Immature natural killer cell (primary cell): ENCODE measurements at regions not wholly inside any gene's neighbourhood (a gene's known extent, or its start where the extent isn't known, plus 50 kb on each side); places are given as distances from the start of the nearest gene placed in this dataset.
"Not testable (repeated sequence)": the region's sequence is repeated elsewhere in the genome, so short reads cannot be mapped to it uniquely, and the experiment has no call there.

Source experiments
- DNase-seq, 3 donors: peaks; one replicate each; pipeline ENCODE4 v3.0.0; 2022; ENCODE audit warnings: mixed read lengths in 1 of 3
- H3K27ac Mint-ChIP-seq, 6 donors: one replicate each; pipeline ENCODE4 v1.8.0; 2020; ENCODE audit warnings: mixed read lengths in 6 of 6, mild to moderate bottlenecking in 5 of 6, inconsistent platforms in 4 of 6, moderate library complexity in 3 of 6
- H3K27me3 Mint-ChIP-seq, 3 donors: one replicate each; pipeline ENCODE4 v1.8.0; 2020 to 2021; ENCODE audit warnings: low read depth in 3 of 3, mild to moderate bottlenecking in 3 of 3, mixed read lengths in 3 of 3, moderate library complexity in 3 of 3, inconsistent platforms in 1 of 3
- H3K36me3 Mint-ChIP-seq, 3 donors: one replicate each; pipeline ENCODE4 v1.8.0; 2020; ENCODE audit warnings: mixed read lengths in 3 of 3, inconsistent platforms in 2 of 3, mild to moderate bottlenecking in 2 of 3
- H3K4me1 Mint-ChIP-seq, 2 donors: one replicate each; pipeline ENCODE4 v1.8.0; 2020; ENCODE audit warnings: inconsistent platforms in 2 of 2, mild to moderate bottlenecking in 2 of 2, mixed read lengths in 2 of 2, moderate library complexity in 1 of 2
- H3K4me3 Mint-ChIP-seq, 5 donors: one replicate each; pipeline ENCODE4 v1.8.0; 2020; ENCODE audit warnings: mild to moderate bottlenecking in 5 of 5, mixed read lengths in 5 of 5, inconsistent platforms in 3 of 5, moderate library complexity in 3 of 5
- H3K9me3 Mint-ChIP-seq, 6 donors: one replicate each; pipeline ENCODE4 v1.8.0; 2020; ENCODE audit warnings: mild to moderate bottlenecking in 6 of 6, mixed read lengths in 6 of 6, inconsistent platforms in 4 of 6, moderate library complexity in 3 of 6

- not testable (repeated sequence) for H3K4me3 Mint-ChIP-seq, H3K36me3 Mint-ChIP-seq, H3K4me1 Mint-ChIP-seq, H3K27me3 Mint-ChIP-seq, H3K27ac Mint-ChIP-seq, DNase-seq
- peaks cover 2 to 13% (median 4%) of the 10 kb centered on the region in 6 donors for H3K9me3 Mint-ChIP-seq
Observed at GRCh38 chr7:125258876-125259417, 329.3 kb upstream of the POT1 start.

GRCh38 chr7:125257617-125258016, 328.0 kb upstream of the POT1 start:
- H3K27ac Mint-ChIP-seq = no peak overlapping the region
- H3K4me3 Mint-ChIP-seq = no peak overlapping the region
- DNase-seq = no peak
- peaks cover 0 to 4% (median 0%) of the 10 kb centered on the region in 3 donors for H3K36me3 Mint-ChIP-seq
- peaks cover 0 to 4% (median 0%) of the 10 kb centered on the region in 3 donors for H3K27me3 Mint-ChIP-seq
- H3K4me1 Mint-ChIP-seq = no peaks in the 10 kb centered on the region
- H3K9me3 Mint-ChIP-seq = peaks cover 0 to 13% (median 3%) of the 10 kb centered on the region in 6 donors

- Mint-ChIP-seq H3K4me3 (no peak overlapping the region), H3K4me1 (no peaks in the 10 kb centered on the region), H3K9me3 (peaks cover 0 to 15% (median 3%) of the 10 kb centered on the region in 6 donors), H3K27me3 (peaks cover 0 to 2% (median 0%) of the 10 kb centered on the region in 3 donors), H3K27ac (no peak overlapping the region), H3K36me3 (peaks cover 0 to 3% (median 0%) of the 10 kb centered on the region in 3 donors)
- DNase-seq = no peak
Observed at GRCh38 chr7:125256446-125256845, 326.8 kb upstream of the POT1 start.

GRCh38 chr7:125255810-125256209, 326.2 kb upstream of the POT1 start:
- H3K27me3 Mint-ChIP-seq = peaks cover 0 to 2% (median 0%) of the 10 kb centered on the region in 3 donors
- H3K36me3 Mint-ChIP-seq = no peaks in the 10 kb centered on the region
- no peak for DNase-seq
- H3K4me1 Mint-ChIP-seq = no peaks in the 10 kb centered on the region
- no peak overlapping the region for H3K27ac Mint-ChIP-seq
- H3K4me3 Mint-ChIP-seq = no peak overlapping the region
- H3K9me3 Mint-ChIP-seq = peaks cover 0 to 10% (median under 1%) of the 10 kb centered on the region in 6 donors

GRCh38 chr7:125254566-125254965, 324.9 kb upstream of the POT1 start:
- H3K27ac Mint-ChIP-seq = no peak overlapping the region
- H3K36me3 Mint-ChIP-seq = no peaks in the 10 kb centered on the region

GRCh38 chr7:125253452-125254190, 324.0 kb upstream of the POT1 start:
- no peak for DNase-seq
- no peak overlapping the region for H3K27ac Mint-ChIP-seq
- no peaks in the 10 kb centered on the region for H3K36me3 Mint-ChIP-seq
- H3K27me3 Mint-ChIP-seq = peaks cover 0 to 2% (median 0%) of the 10 kb centered on the region in 3 donors
- H3K9me3 Mint-ChIP-seq = peaks cover 0 to 4% (median 0%) of the 10 kb centered on the region in 6 donors
- H3K4me1 Mint-ChIP-seq = no peaks in the 10 kb centered on the region
- no peak overlapping the region for H3K4me3 Mint-ChIP-seq

More at GRCh38 chr7:125254566-125254965, 324.9 kb upstream of the POT1 start:
- no peaks in the 10 kb centered on the region for H3K4me1 Mint-ChIP-seq
- H3K27me3 Mint-ChIP-seq = peaks cover 0 to 2% (median 0%) of the 10 kb centered on the region in 3 donors
- H3K9me3 Mint-ChIP-seq = peaks cover 0 to 7% (median 0%) of the 10 kb centered on the region in 6 donors
- DNase-seq = no peak
- H3K4me3 Mint-ChIP-seq = no peak overlapping the region

GRCh38 chr7:125247514-125248098, 318.0 kb upstream of the POT1 start:
- Mint-ChIP-seq H3K4me3 (no peak overlapping the region), H3K27me3 (peaks cover 0 to 2% (median 0%) of the 10 kb centered on the region in 3 donors), H3K27ac (no peak overlapping the region), H3K36me3 (no peaks in the 10 kb centered on the region), H3K4me1 (no peaks in the 10 kb centered on the region), H3K9me3 (peaks cover 0 to 4% (median 0%) of the 10 kb centered on the region in 6 donors)
- DNase-seq = no peak

- H3K27me3 Mint-ChIP-seq = peaks cover 0 to 2% (median 0%) of the 10 kb centered on the region in 3 donors
- no peaks in the 10 kb centered on the region for H3K9me3 Mint-ChIP-seq
- no peaks in the 10 kb centered on the region for H3K36me3 Mint-ChIP-seq
- DNase-seq = no peak
- no peak overlapping the region for H3K4me3 Mint-ChIP-seq
- H3K4me1 Mint-ChIP-seq = peaks cover under 1 to 2% of the 10 kb centered on the region in 2 donors
- H3K27ac Mint-ChIP-seq = no peak overlapping the region
Observed at GRCh38 chr7:125246706-125247105, 317.1 kb upstream of the POT1 start.

GRCh38 chr7:125241548-125241947, 311.9 kb upstream of the POT1 start:
- no peaks in the 10 kb centered on the region for H3K36me3 Mint-ChIP-seq
- DNase-seq = no peak
- H3K4me3 Mint-ChIP-seq = no peak overlapping the region
- H3K4me1 Mint-ChIP-seq = peaks cover 4 to 7% of the 10 kb centered on the region in 2 donors
- no peaks in the 10 kb centered on the region for H3K27me3 Mint-ChIP-seq
- no peaks in the 10 kb centered on the region for H3K9me3 Mint-ChIP-seq
- no peak overlapping the region for H3K27ac Mint-ChIP-seq

GRCh38 chr7:125222596-125222995, 293.0 kb upstream of the POT1 start:
- Mint-ChIP-seq H3K27ac (no peak overlapping the region), H3K4me1 (no peaks in the 10 kb centered on the region), H3K9me3 (peaks cover 0 to 10% (median 4%) of the 10 kb centered on the region in 6 donors), H3K36me3 (no peaks in the 10 kb centered on the region), H3K27me3 (no peaks in the 10 kb centered on the region), H3K4me3 (no peak overlapping the region)
- no peak for DNase-seq

- Mint-ChIP-seq H3K4me3 (no peak overlapping the region), H3K27ac (no peak overlapping the region), H3K27me3 (peaks cover 0 to 2% (median 0%) of the 10 kb centered on the region in 3 donors), H3K4me1 (no peaks in the 10 kb centered on the region), H3K9me3 (peaks cover 9 to 20% (median 11%) of the 10 kb centered on the region in 6 donors), H3K36me3 (no peaks in the 10 kb centered on the region)
- no peak for DNase-seq
Observed at GRCh38 chr7:125218076-125218475, 288.5 kb upstream of the POT1 start.

GRCh38 chr7:125201002-125201401, 271.4 kb upstream of the POT1 start:
- no peak for DNase-seq
- no peak overlapping the region for H3K27ac Mint-ChIP-seq
- H3K4me1 Mint-ChIP-seq = no peaks in the 10 kb centered on the region
- H3K9me3 Mint-ChIP-seq = peaks cover under 1 to 24% (median 7%) of the 10 kb centered on the region in 6 donors
- no peak overlapping the region for H3K4me3 Mint-ChIP-seq
- no peaks in the 10 kb centered on the region for H3K27me3 Mint-ChIP-seq
- H3K36me3 Mint-ChIP-seq = no peaks in the 10 kb centered on the region

GRCh38 chr7:125197731-125198393, 268.2 kb upstream of the POT1 start:
- peaks cover 0 to 4% (median 2%) of the 10 kb centered on the region in 3 donors for H3K27me3 Mint-ChIP-seq
- no peak overlapping the region for H3K4me3 Mint-ChIP-seq
- no peaks in the 10 kb centered on the region for H3K36me3 Mint-ChIP-seq
- H3K9me3 Mint-ChIP-seq = peaks cover 2 to 15% (median 5%) of the 10 kb centered on the region in 6 donors
- no peak for DNase-seq
- no peaks in the 10 kb centered on the region for H3K4me1 Mint-ChIP-seq
- H3K27ac Mint-ChIP-seq = no peak overlapping the region

GRCh38 chr7:125195156-125195555, 265.5 kb upstream of the POT1 start:
- Mint-ChIP-seq H3K27me3 (peaks cover 0 to 4% (median 2%) of the 10 kb centered on the region in 3 donors), H3K9me3 (peaks cover 5 to 16% (median 8%) of the 10 kb centered on the region in 6 donors)

More at GRCh38 chr7:125195156-125195555, 265.5 kb upstream of the POT1 start:
- H3K36me3 Mint-ChIP-seq = no peaks in the 10 kb centered on the region
- DNase-seq = no peak
- no peak overlapping the region for H3K4me3 Mint-ChIP-seq
- no peak overlapping the region for H3K27ac Mint-ChIP-seq
- no peaks in the 10 kb centered on the region for H3K4me1 Mint-ChIP-seq
